GM12864 (cell line): ENCODE measurements at regions not wholly inside any gene's neighbourhood (a gene's known extent, or its start where the extent isn't known, plus 50 kb on each side); places are given as distances from the start of the nearest gene placed in this dataset.

Experiments
- DNase-seq: peaks from one replicate; pipeline ENCODE4 v3.0.0-alpha.2; 2011; ENCODE audit warnings: low read depth
- H3K4me3 ChIP-seq: 2 replicates; pipeline ENCODE4 v1.5.1; 2011; ENCODE audit warnings: mild to moderate bottlenecking, low read depth, low read length, control low read depth
- TF ChIP-seq, protein P1 (sequence below): IDR thresholded peaks from 2 replicates; pipeline ENCODE4 v1.5.1; 2011; ENCODE audit warnings: low read depth, mild to moderate bottlenecking, moderate library complexity, low read length, control low read depth, inconsistent platforms; ENCODE audit errors: missing control alignments

DNA sequence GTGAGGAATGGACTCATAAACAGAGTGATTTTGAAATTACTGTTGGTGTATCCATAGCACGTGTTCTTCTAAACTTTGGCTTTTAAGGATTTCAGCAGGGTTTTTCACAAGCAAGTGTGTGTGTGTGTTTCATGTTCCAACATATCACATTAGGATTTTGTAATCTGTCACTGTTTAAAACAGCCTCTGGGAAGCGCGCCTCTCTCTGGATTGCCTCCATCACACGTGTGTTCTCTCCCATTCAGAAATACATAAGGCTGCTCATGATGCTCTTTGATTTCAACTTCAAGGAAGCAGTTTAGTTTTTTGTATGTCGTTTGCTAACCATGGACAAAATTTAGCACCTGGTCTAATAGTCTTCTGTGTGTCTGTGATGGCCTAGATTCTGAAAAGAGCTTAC, 370.4 kb downstream of the MTX2 start:
- H3K4me3 ChIP-seq: no peak overlapping the region
- DNase-seq: no peak
- TF ChIP-seq, protein P1, sequence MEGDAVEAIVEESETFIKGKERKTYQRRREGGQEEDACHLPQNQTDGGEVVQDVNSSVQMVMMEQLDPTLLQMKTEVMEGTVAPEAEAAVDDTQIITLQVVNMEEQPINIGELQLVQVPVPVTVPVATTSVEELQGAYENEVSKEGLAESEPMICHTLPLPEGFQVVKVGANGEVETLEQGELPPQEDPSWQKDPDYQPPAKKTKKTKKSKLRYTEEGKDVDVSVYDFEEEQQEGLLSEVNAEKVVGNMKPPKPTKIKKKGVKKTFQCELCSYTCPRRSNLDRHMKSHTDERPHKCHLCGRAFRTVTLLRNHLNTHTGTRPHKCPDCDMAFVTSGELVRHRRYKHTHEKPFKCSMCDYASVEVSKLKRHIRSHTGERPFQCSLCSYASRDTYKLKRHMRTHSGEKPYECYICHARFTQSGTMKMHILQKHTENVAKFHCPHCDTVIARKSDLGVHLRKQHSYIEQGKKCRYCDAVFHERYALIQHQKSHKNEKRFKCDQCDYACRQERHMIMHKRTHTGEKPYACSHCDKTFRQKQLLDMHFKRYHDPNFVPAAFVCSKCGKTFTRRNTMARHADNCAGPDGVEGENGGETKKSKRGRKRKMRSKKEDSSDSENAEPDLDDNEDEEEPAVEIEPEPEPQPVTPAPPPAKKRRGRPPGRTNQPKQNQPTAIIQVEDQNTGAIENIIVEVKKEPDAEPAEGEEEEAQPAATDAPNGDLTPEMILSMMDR: no peak

- TF ChIP-seq, protein P1: no peak
- no peak for DNase-seq
- no peak overlapping the region for H3K4me3 ChIP-seq
Measured at GRCh38 chr2:176641436-176641835, 372.2 kb downstream of the MTX2 start.

DNA sequence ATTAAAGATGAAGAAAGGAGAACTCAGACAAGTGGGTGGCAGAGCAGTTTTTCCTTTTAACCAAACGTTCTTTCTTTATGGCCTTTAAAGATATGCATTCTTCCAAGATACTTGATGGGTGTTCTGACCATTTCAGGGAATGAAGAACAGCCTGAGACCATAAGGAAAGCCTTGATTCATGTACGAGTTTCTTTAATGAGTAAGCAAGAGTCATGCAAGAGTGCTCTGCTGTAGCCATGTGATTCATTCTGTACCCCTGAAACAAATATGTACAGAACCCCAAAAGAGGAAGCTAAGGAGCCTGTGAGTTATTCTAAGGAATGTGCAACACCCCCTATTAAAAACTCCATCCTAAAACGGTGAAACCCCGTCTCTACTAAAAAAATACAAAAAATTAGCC, 372.8 kb downstream of the MTX2 start:
- DNase-seq: no peak
- no peak overlapping the region for H3K4me3 ChIP-seq
- TF ChIP-seq, protein P1: no peak

DNA sequence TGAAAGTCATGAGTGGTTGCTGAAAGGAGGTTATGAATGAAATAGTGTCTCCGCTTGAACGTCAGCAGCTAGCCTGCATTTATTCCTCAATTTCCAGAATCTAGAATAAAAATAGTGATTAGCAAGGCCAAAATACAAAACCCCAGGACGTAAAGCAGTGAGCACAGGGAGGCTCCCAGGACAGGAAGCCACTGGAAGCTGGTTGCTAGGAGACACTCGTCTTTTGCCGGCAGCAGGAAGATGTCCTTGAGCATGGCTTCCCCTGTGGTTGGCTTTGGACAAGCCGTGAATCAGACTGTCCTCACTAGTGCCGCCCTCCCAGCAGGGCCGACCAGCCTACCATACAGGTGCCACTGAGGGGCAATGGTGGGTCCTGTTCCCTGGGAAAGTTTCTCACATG, 374.4 kb downstream of the MTX2 start:
- no peak overlapping the region for H3K4me3 ChIP-seq
- DNase-seq: no peak
- TF ChIP-seq, protein P1: no peak

- TF ChIP-seq, protein P1: no peak
- DNase-seq: no peak
Measured at GRCh38 chr2:176645494-176645893, 376.3 kb downstream of the MTX2 start.

GRCh38 chr2:176646033-176646615, 376.9 kb downstream of the MTX2 start:
- DNase-seq: no peak
- no peak overlapping the region for H3K4me3 ChIP-seq
- TF ChIP-seq, protein P1: no peak

More at GRCh38 chr2:176645494-176645893, 376.3 kb downstream of the MTX2 start:
- H3K4me3 ChIP-seq: no peak overlapping the region
